ENCODE measurements at regions not wholly inside any gene's neighbourhood (a gene's known extent, or its start where the extent isn't known, plus 50 kb on each side); places are given as distances from the start of the nearest gene placed in this dataset.

- Histone ChIP-seq H3K27ac (no peak overlapping the region), H3K4me1 (no peaks in the 10 kb centered on the region), H3K36me3 (no peaks in the 10 kb centered on the region), H3K9me3 (no peaks in the 10 kb centered on the region), H3K27me3 (no peaks in the 10 kb centered on the region), H3K4me3 (no peak overlapping the region)
- no peak for TF ChIP-seq CTCF (IDR thresholded peaks at IDR 0.05)
- no peak for DNase-seq
- intact Hi-C loops (cut with DNase I; ENCODE audit: low total_unique reads) = no loop called here
These were observed 610.5 kb downstream of the ACTL7B start for GRCh38 chr9:108245331-108245730.

GRCh38 chr9:108244686-108245085 lies 611.1 kb downstream of the ACTL7B start:
- no peaks in the 10 kb centered on the region for H3K4me1 ChIP-seq
- no peak overlapping the region for H3K27ac ChIP-seq
- intact Hi-C loops (cut with DNase I; ENCODE audit: low total_unique reads) = no loop called here
- H3K27me3 ChIP-seq = no peaks in the 10 kb centered on the region
- DNase-seq = no peak
- H3K9me3 ChIP-seq = no peaks in the 10 kb centered on the region
- no peaks in the 10 kb centered on the region for H3K36me3 ChIP-seq
- H3K4me3 ChIP-seq = no peak overlapping the region
- no peak for TF ChIP-seq CTCF (IDR thresholded peaks at IDR 0.05)

- no peak for TF ChIP-seq CTCF (IDR thresholded peaks at IDR 0.05)
- no peaks in the 10 kb centered on the region for H3K36me3 ChIP-seq
- no peak for DNase-seq
- no peak overlapping the region for H3K27ac ChIP-seq
- no peak overlapping the region for H3K4me3 ChIP-seq
- intact Hi-C loops (cut with DNase I; ENCODE audit: low total_unique reads) = no loop called here
- no peaks in the 10 kb centered on the region for H3K27me3 ChIP-seq
- no peaks in the 10 kb centered on the region for H3K4me1 ChIP-seq
- H3K9me3 ChIP-seq = no peaks in the 10 kb centered on the region
These were observed 614.3 kb downstream of the ACTL7B start for GRCh38 chr9:108241384-108242073.

- no peak for TF ChIP-seq CTCF (IDR thresholded peaks at IDR 0.05)
- intact Hi-C loops (cut with DNase I; ENCODE audit: low total_unique reads) = no loop called here
- Histone ChIP-seq H3K4me1 (peaks cover 0 to 2% (median 0%) of the 10 kb centered on the region in 4 donors), H3K36me3 (no peaks in the 10 kb centered on the region), H3K27me3 (no peaks in the 10 kb centered on the region), H3K27ac (no peak overlapping the region), H3K9me3 (no peaks in the 10 kb centered on the region), H3K4me3 (no peak overlapping the region)
- DNase-seq = no peak
These were observed 616.0 kb downstream of the ACTL7B start for GRCh38 chr9:108239696-108240321.

- no peak for TF ChIP-seq CTCF (IDR thresholded peaks at IDR 0.05)
- intact Hi-C loops (cut with DNase I; ENCODE audit: low total_unique reads) = no loop called here
- H3K4me1 ChIP-seq = peaks cover 0 to 4% (median 0%) of the 10 kb centered on the region in 4 donors
- no peaks in the 10 kb centered on the region for H3K27me3 ChIP-seq
- no peaks in the 10 kb centered on the region for H3K9me3 ChIP-seq
- DNase-seq = no peak
- no peaks in the 10 kb centered on the region for H3K36me3 ChIP-seq
- no peak overlapping the region for H3K27ac ChIP-seq
- no peak overlapping the region for H3K4me3 ChIP-seq
These were observed 620.2 kb downstream of the ACTL7B start for GRCh38 chr9:108235609-108236008.
